K562 (cell line): ENCODE measurements at regions not wholly inside any gene's neighbourhood (a gene's known extent, or its start where the extent isn't known, plus 50 kb on each side); places are given as distances from the start of the nearest gene placed in this dataset.

ENCODE experiments used
- ATAC-seq: fragments of 200-7000 bp; cut with Tn5 transposase; 3 replicates; pipeline ENCODE4 v1.9.1; 2020; ENCODE audit warnings: moderate library complexity
- BruUV-seq: library from RNA; stranded (reverse); fragments of 400-500 nt; replicated peaks from 2 replicates; lab custom pipeline; 2021; lab: Mats Ljungman, UMichigan
- CTCF ChIA-PET: fragments of 300-600 bp; formaldehyde crosslinking; extraction: SDS; loops from one replicate; lab custom pipeline; 2021; ENCODE audit warnings: low intra/inter-chr PET ratio; lab: Yijun Ruan, JAX
- POLR2A ChIA-PET: fragments of 300-600, 350-650 bp; sonication (Branson Sonifier 250); formaldehyde crosslinking; extraction: SDS; loops from one replicate; lab custom pipeline; 2021; ENCODE audit warnings: antibody characterized with exemption, inconsistent platforms; lab: Yijun Ruan, JAX
- DNase-seq, 4 experiments: peaks; one replicate each; pipeline versions ENCODE4 v3.0.0 to v3.0.0-alpha.2; 2011 to 2018; ENCODE audit warnings: low spot score in 3 of 4, mixed read lengths in 3 of 4; ENCODE audit errors: extremely low read depth in 1 of 4
- FAIRE-seq: peaks from 2 replicates; lab custom pipeline; 2011; peaks lifted over from hg19 to GRCh38; lab: Jason Lieb, UNC
- H2AFZ ChIP-seq: 2 replicates; pipeline ENCODE4 v1.6.0; 2011; ENCODE audit warnings: low read depth, low read length, control low read depth, inconsistent platforms
- H3K27ac ChIP-seq: fragments of 200-600 bp; 3 replicates; pipeline ENCODE4 v1.8.0; 2011; ENCODE audit warnings: low read depth, mild to moderate bottlenecking, control low read depth, inconsistent platforms, low read length, moderate library complexity, mixed read lengths; ENCODE audit errors: extremely low read depth
- H3K27me3 ChIP-seq, 2 experiments: fragments of 300-600 bp in 1 of 2; 2 replicates in 1 of 2; 3 replicates in 1 of 2; pipeline versions ENCODE4 v1.6.0 to v1.8.0; 2011; ENCODE audit warnings: inconsistent platforms in 2 of 2, low read length in 2 of 2, mild to moderate bottlenecking in 1 of 2, mixed read lengths in 1 of 2, moderate library complexity in 1 of 2; ENCODE audit not compliant: control insufficient read depth in 2 of 2, insufficient read depth in 2 of 2
- H3K36me3 ChIP-seq: fragments of 300-600 bp; 3 replicates; pipeline ENCODE4 v1.8.0; 2011; ENCODE audit warnings: mild to moderate bottlenecking, low read length, inconsistent platforms; ENCODE audit not compliant: control insufficient read depth, insufficient read depth
- H3K4me1 ChIP-seq, 2 experiments: fragments of 200-600 bp in 1 of 2; replicated peaks in 1 of 2; 2 replicates in 1 of 2; 3 replicates in 1 of 2; pipeline versions ENCODE4 v1.5.1 to v1.8.0; 2011; ENCODE audit warnings: inconsistent platforms in 2 of 2, low read length in 2 of 2, mild to moderate bottlenecking in 1 of 2, mixed read lengths in 1 of 2, moderate library complexity in 1 of 2; ENCODE audit not compliant: control insufficient read depth in 2 of 2, insufficient read depth in 2 of 2
- H3K4me2 ChIP-seq: 2 replicates; pipeline ENCODE4 v1.6.1; 2011; ENCODE audit warnings: low read length, control low read depth, inconsistent platforms, mixed read lengths; ENCODE audit not compliant: insufficient read depth
- H3K4me3 ChIP-seq: fragments of 200-600 bp; sonication (generic), shearing (Covaris generic); 2 replicates; pipeline ENCODE4 v1.5.1; 2016; ENCODE audit warnings: control low read depth, inconsistent platforms
- H3K79me2 ChIP-seq: fragments of 200-600 bp; 3 replicates; pipeline ENCODE4 v1.8.0; 2011; ENCODE audit warnings: low read length, inconsistent platforms; ENCODE audit not compliant: control insufficient read depth, insufficient read depth
- H3K9ac ChIP-seq, 2 experiments: 2 replicates each; pipeline versions ENCODE4 v1.6.0 to v1.6.1; 2011; ENCODE audit warnings: low read depth in 2 of 2, low read length in 2 of 2, control low read depth in 1 of 2, inconsistent platforms in 1 of 2, mild to moderate bottlenecking in 1 of 2, mixed read lengths in 1 of 2; ENCODE audit not compliant: insufficient read depth in 1 of 2
- H3K9me1 ChIP-seq: one replicate; pipeline ENCODE4 v1.6.0; 2011; ENCODE audit warnings: inconsistent platforms, mild to moderate bottlenecking, low read length, moderate library complexity; ENCODE audit not compliant: control insufficient read depth, insufficient read depth
- H3K9me3 ChIP-seq: replicated peaks from 2 replicates; pipeline ENCODE4 v1.5.1; 2011; ENCODE audit warnings: low read depth, low read length, inconsistent platforms; ENCODE audit not compliant: control insufficient read depth, insufficient read depth
- H4K20me1 ChIP-seq: replicated peaks from 2 replicates; pipeline ENCODE4 v1.6.1; 2011; ENCODE audit warnings: low read length, inconsistent platforms, mixed read lengths; ENCODE audit not compliant: control insufficient read depth, insufficient read depth
- ATF7 ChIP-seq: fragments of 450-650 bp; IDR thresholded peaks from 2 replicates; pipeline ENCODE4 v1.7.1; 2014; ENCODE audit warnings: mild to moderate bottlenecking, moderate library complexity
- HMG20A ChIP-seq: fragments of 450-650 bp; formaldehyde crosslinking; conservative IDR thresholded peaks from 2 replicates; pipeline ENCODE4 v1.4.0; 2020; ENCODE audit warnings: mild to moderate bottlenecking, mixed read lengths
- KLF6 ChIP-seq: fragments of 250-450 bp; sonication (Bioruptor Pico); IDR thresholded peaks from 2 replicates; pipeline ENCODE4 v1.4.0; 2020; ENCODE audit warnings: mild to moderate bottlenecking, moderate library complexity, borderline replicate concordance
- NCOA2 ChIP-seq, 2 experiments: fragments of 450-650 bp; IDR thresholded peaks; 2 replicates each; pipeline ENCODE4 v1.6.1; 2018; ENCODE audit warnings: mild to moderate bottlenecking in 2 of 2, moderate library complexity in 1 of 2; ENCODE audit not compliant: partially characterized antibody in 2 of 2
- PHF20 ChIP-seq: fragments of 450-650 bp; IDR thresholded peaks from 2 replicates; pipeline ENCODE4 v1.6.1; 2018; ENCODE audit not compliant: partially characterized antibody
- RBFOX2 ChIP-seq: fragments of 200-400 bp; formaldehyde crosslinking; IDR thresholded peaks from 2 replicates; pipeline ENCODE4 v1.6.1; 2017; ENCODE audit warnings: low read depth, mild to moderate bottlenecking, low read length, moderate library complexity
- SIN3A ChIP-seq, 2 experiments: fragments of 150-350 bp in 1 of 2; IDR thresholded peaks; 2 replicates each; pipeline ENCODE4 v1.6.1; 2011 to 2016; ENCODE audit warnings: borderline replicate concordance in 2 of 2, low read depth in 2 of 2, low read length in 2 of 2, mild to moderate bottlenecking in 2 of 2, moderate library complexity in 2 of 2; ENCODE audit not compliant: control insufficient read depth in 1 of 2
- SMAD3 ChIP-seq: fragments of 450-650 bp; formaldehyde crosslinking; conservative IDR thresholded peaks from 2 replicates; pipeline ENCODE4 v1.4.0; 2020; ENCODE audit warnings: mild to moderate bottlenecking
- TARDBP ChIP-seq: fragments of 450-650 bp; IDR thresholded peaks from 2 replicates; pipeline ENCODE4 v1.6.1; 2016
- YBX1 ChIP-seq: fragments of 450-650 bp; IDR thresholded peaks from 2 replicates; pipeline ENCODE4 v1.7.1; 2016; ENCODE audit warnings: mild to moderate bottlenecking
- ZBTB1 ChIP-seq: sonication (generic); formaldehyde crosslinking; IDR thresholded peaks from 2 replicates; pipeline ENCODE4 v1.8.1; 2023; ENCODE audit warnings: missing genetic modification reagents, low read depth, mild to moderate bottlenecking, borderline replicate concordance
- ZNF707 ChIP-seq: fragments of 250-450 bp; sonication (Bioruptor Pico); conservative IDR thresholded peaks from 2 replicates; pipeline ENCODE4 v1.8.0; 2022; ENCODE audit warnings: inconsistent platforms, mild to moderate bottlenecking, moderate library complexity
- ZNF717 ChIP-seq: fragments of 250-450 bp; sonication (Bioruptor Pico); IDR thresholded peaks from 2 replicates; pipeline ENCODE4 v1.5.0; 2021
- ZNF766 ChIP-seq: fragments of 200-800 bp; sonication (Bioruptor generic); conservative IDR thresholded peaks from 2 replicates; pipeline ENCODE4 v1.6.1; 2016; ENCODE audit warnings: missing genetic modification characterization, missing compliant biosample characterization
- WGBS: fragments of 100-300 bp; shearing (Covaris generic); methylation state at CpG from one replicate; pipeline ENCODE4 v1.1.6; 2016; ENCODE audit warnings: low coverage, mixed read lengths; ENCODE audit not compliant: insufficient coverage; ENCODE audit errors: missing lambda C conversion rate; 5-methylcytosine and 5-hydroxymethylcytosine counted together
- in situ Hi-C: fragments of 300-500 bp; cut with MboI; formaldehyde crosslinking; loops from 4 replicates; pipeline ENCODE4 v1.15.0; 2018; ENCODE audit warnings: inconsistent platforms, mixed read lengths
- intact Hi-C: fragments of 100-400 bp; cut with micrococcal nuclease; formaldehyde crosslinking; loops from 2 replicates; pipeline ENCODE4 v1.14.2; 2022
- TF ChIP-seq, protein P1 (sequence below): fragments of 200-800 bp; sonication (Bioruptor generic); IDR thresholded peaks from 2 replicates; pipeline ENCODE4 v1.6.1; 2017; ENCODE audit warnings: missing genetic modification characterization, missing compliant biosample characterization
- TF ChIP-seq, protein P2 (sequence below): fragments of 250-450 bp; sonication (Bioruptor Pico); IDR thresholded peaks from 2 replicates; pipeline ENCODE4 v1.5.0; 2021
- TF ChIP-seq, protein P3 (sequence below): IDR thresholded peaks from 3 replicates; pipeline ENCODE4 v1.6.1; 2011; ENCODE audit warnings: borderline replicate concordance, mild to moderate bottlenecking; ENCODE audit not compliant: insufficient read length, insufficient read depth
- TF ChIP-seq, protein P4 (sequence below): fragments of 450-650 bp; conservative IDR thresholded peaks from 2 replicates; pipeline ENCODE4 v1.6.1; 2016; ENCODE audit warnings: missing genetic modification characterization, low read depth, mild to moderate bottlenecking, control low read depth, missing compliant biosample characterization

DNA sequence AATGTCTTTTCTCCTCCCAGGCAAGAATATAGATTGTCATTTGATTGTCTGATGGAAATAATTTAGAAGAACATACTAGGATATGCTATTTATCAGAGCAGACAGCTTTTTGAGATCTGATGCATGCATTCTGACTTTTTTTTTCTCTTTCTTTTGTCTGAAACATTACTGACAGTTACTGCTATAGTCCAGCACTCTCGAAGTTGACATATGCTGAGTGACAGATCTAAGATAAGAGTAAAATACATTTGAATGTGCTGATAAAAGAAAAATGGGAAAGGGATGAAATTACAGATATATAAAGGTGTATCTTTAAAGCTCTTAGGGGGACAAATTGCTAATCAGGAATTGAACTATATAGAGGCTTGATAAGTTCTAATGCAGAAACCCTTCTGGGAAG is 753.8 kb upstream of the TENM4 start:
- POLR2A ChIA-PET, result no interaction called here

More for the DNA sequence above, 753.8 kb upstream of the TENM4 start:
- no peaks in the 10 kb centered on the region for H3K9me3 ChIP-seq
- H3K4me1 ChIP-seq, result no peaks in the 10 kb centered on the region
- no peaks in the 10 kb centered on the region for H3K9me1 ChIP-seq
- DNase-seq, result no peak
- no peak overlapping the region for H3K9ac ChIP-seq
- H3K36me3 ChIP-seq, result no peaks in the 10 kb centered on the region
- CTCF ChIA-PET, result no interaction called here
- H4K20me1 ChIP-seq, result no peaks in the 10 kb centered on the region
- TF ChIP-seq ZNF707 (CRISPR knock-in tag), result no peak
- TF ChIP-seq NCOA2 (IDR thresholded peaks at IDR 0.05; ENCODE audit: partially characterized antibody in 2 of 2), result no peak
- TF ChIP-seq, protein P1, sequence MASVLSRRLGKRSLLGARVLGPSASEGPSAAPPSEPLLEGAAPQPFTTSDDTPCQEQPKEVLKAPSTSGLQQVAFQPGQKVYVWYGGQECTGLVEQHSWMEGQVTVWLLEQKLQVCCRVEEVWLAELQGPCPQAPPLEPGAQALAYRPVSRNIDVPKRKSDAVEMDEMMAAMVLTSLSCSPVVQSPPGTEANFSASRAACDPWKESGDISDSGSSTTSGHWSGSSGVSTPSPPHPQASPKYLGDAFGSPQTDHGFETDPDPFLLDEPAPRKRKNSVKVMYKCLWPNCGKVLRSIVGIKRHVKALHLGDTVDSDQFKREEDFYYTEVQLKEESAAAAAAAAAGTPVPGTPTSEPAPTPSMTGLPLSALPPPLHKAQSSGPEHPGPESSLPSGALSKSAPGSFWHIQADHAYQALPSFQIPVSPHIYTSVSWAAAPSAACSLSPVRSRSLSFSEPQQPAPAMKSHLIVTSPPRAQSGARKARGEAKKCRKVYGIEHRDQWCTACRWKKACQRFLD, result no peak
- TF ChIP-seq SMAD3 (CRISPR knock-in tag), result no peak
- TF ChIP-seq HMG20A (CRISPR knock-in tag), result no peak
- TF ChIP-seq, protein P2, sequence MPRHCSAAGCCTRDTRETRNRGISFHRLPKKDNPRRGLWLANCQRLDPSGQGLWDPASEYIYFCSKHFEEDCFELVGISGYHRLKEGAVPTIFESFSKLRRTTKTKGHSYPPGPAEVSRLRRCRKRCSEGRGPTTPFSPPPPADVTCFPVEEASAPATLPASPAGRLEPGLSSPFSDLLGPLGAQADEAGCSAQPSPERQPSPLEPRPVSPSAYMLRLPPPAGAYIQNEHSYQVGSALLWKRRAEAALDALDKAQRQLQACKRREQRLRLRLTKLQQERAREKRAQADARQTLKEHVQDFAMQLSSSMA (CRISPR knock-in tag), result no peak
- TF ChIP-seq ZNF717, result no peak
- TF ChIP-seq PHF20, result no peak
- TF ChIP-seq YBX1, result no peak
- TF ChIP-seq, protein P3, sequence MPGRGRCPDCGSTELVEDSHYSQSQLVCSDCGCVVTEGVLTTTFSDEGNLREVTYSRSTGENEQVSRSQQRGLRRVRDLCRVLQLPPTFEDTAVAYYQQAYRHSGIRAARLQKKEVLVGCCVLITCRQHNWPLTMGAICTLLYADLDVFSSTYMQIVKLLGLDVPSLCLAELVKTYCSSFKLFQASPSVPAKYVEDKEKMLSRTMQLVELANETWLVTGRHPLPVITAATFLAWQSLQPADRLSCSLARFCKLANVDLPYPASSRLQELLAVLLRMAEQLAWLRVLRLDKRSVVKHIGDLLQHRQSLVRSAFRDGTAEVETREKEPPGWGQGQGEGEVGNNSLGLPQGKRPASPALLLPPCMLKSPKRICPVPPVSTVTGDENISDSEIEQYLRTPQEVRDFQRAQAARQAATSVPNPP, result no peak
- no peak for TF ChIP-seq ZBTB1 (CRISPR knock-in tag)
- no peak for TF ChIP-seq ZNF766 (CRISPR knock-in tag)
- no peak for TF ChIP-seq ATF7
- TF ChIP-seq SIN3A (IDR thresholded peaks at IDR 0.05; ENCODE audit: borderline replicate concordance in 2 of 2, control insufficient read depth in 1 of 2, low read depth in 2 of 2, low read length in 2 of 2), result no peak
- TF ChIP-seq RBFOX2, result no peak
- TF ChIP-seq KLF6 (CRISPR knock-in tag), result no peak
- TF ChIP-seq, protein P4, sequence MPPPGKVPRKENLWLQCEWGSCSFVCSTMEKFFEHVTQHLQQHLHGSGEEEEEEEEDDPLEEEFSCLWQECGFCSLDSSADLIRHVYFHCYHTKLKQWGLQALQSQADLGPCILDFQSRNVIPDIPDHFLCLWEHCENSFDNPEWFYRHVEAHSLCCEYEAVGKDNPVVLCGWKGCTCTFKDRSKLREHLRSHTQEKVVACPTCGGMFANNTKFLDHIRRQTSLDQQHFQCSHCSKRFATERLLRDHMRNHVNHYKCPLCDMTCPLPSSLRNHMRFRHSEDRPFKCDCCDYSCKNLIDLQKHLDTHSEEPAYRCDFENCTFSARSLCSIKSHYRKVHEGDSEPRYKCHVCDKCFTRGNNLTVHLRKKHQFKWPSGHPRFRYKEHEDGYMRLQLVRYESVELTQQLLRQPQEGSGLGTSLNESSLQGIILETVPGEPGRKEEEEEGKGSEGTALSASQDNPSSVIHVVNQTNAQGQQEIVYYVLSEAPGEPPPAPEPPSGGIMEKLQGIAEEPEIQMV (tag), result no peak
- no peak for TF ChIP-seq TARDBP
- in situ Hi-C loops, result no loop called here
- no TSS peak for BruUV-seq
- no peaks in the 10 kb centered on the region for H3K27me3 ChIP-seq
- no peak for FAIRE-seq
- H3K79me2 ChIP-seq, result no peaks in the 10 kb centered on the region
- H3K27ac ChIP-seq, result no peak overlapping the region
- ATAC-seq, result no peak
- 0% methylated on average over 1 of the region's 1 CpG for WGBS
- intact Hi-C loops, result no loop called here
- H3K4me3 ChIP-seq, result no peak overlapping the region
- no peak overlapping the region for H2AFZ ChIP-seq
- no peak overlapping the region for H3K4me2 ChIP-seq
